GM12891 (cell line): ENCODE measurements at regions not wholly inside any gene's neighbourhood (a gene's known extent, or its start where the extent isn't known, plus 50 kb on each side); places are given as distances from the start of the nearest gene placed in this dataset.

Experiments used
- PAX5 ChIP-seq: IDR thresholded peaks from 2 replicates; pipeline ENCODE4 v1.6.1; 2011; ENCODE audit warnings: low read length, moderate library complexity, mild to moderate bottlenecking; ENCODE audit not compliant: insufficient read depth, severe bottlenecking
- POLR2A ChIP-seq: IDR thresholded peaks from 2 replicates; pipeline ENCODE4 v1.6.1; 2011; ENCODE audit warnings: low read depth, low read length, control low read depth
- POLR2AphosphoS5 ChIP-seq: IDR thresholded peaks from 2 replicates; pipeline ENCODE4 v1.6.1; 2011; ENCODE audit warnings: low read depth, low read length, control low read depth
- POU2F2 ChIP-seq: IDR thresholded peaks from 2 replicates; pipeline ENCODE4 v1.6.1; 2011; ENCODE audit warnings: low read depth, mild to moderate bottlenecking, control low read depth, low read length, moderate library complexity
- SPI1 ChIP-seq: IDR thresholded peaks from 2 replicates; pipeline ENCODE4 v1.6.1; 2011; ENCODE audit warnings: low read depth, low read length, control low read depth
- TAF1 ChIP-seq: IDR thresholded peaks from 2 replicates; pipeline ENCODE4 v1.6.1; 2011; ENCODE audit warnings: low read depth, low read length, control low read depth

GRCh38 chr4:133776503-133776902 lies 425.1 kb downstream of the PABPC4L start:
- TF ChIP-seq POLR2A (no peak), SPI1 (no peak), POLR2AphosphoS5 (no peak), TAF1 (no peak), PAX5 (no peak), POU2F2 (no peak)
